Vagina (tissue), 2 donors: ENCODE measurements at regions not wholly inside any gene's neighbourhood (a gene's known extent, or its start where the extent isn't known, plus 50 kb on each side); places are given as distances from the start of the nearest gene placed in this dataset.

ENCODE experiments used
- POLR2A ChIP-seq, 2 donors: fragments of 450-650 bp; IDR thresholded peaks; one replicate each; pipeline ENCODE4 v1.6.1; 2017; ENCODE audit warnings: antibody characterized with exemption in 2 of 2, mild to moderate bottlenecking in 2 of 2, moderate library complexity in 2 of 2
- POLR2AphosphoS5 ChIP-seq, 2 donors: sonication (generic); formaldehyde crosslinking; IDR thresholded peaks; one replicate each; pipeline ENCODE4 v1.9.0; 2017; ENCODE audit warnings: antibody characterized with exemption in 2 of 2, mild to moderate bottlenecking in 2 of 2, low read depth in 1 of 2; ENCODE audit not compliant: insufficient read depth in 1 of 2

DNA sequence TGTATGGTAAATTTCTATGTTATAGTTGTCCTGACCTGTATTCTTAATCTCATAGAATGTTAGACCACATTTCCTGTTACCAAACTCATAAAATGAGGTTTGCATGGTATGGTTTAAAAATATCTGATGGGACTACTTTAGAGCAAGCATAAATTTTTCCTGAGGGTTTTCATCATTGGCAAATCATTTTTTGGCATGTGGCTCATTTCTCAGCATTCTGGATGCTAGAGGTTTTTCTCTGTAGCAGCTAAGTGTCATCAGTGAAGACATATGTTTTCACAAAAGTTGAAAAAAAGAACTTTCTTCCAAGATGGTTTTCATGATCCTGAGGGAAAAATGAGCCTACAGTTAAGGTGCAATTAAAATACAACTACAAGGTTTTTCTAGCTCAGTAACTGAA, 503.5 kb upstream of the FAM47C start:
- no peak for TF ChIP-seq POLR2AphosphoS5 (IDR thresholded peaks at IDR 0.05; ENCODE audit: insufficient read depth in 1 of 2, low read depth in 1 of 2)
- no peak for TF ChIP-seq POLR2A (IDR thresholded peaks at IDR 0.05)
